Activated T-cell treated with anti-CD3 and anti-CD28 coated beads, Interleukin-2, amount 50 U/mL, for 72 hours (primary cell): ENCODE measurements at regions not wholly inside any gene's neighbourhood (a gene's known extent, or its start where the extent isn't known, plus 50 kb on each side); places are given as distances from the start of the nearest gene placed in this dataset.

Source experiments
- ATAC-seq, 2 donors: fragments of 150-1000 bp; cut with Tn5 transposase; replicated peaks in 1 of 2; 2 replicates each; pipeline ENCODE4 v1.10.0; 2021; ENCODE audit warnings: moderate library complexity in 2 of 2, mild to moderate bottlenecking in 1 of 2
- DNase-seq, 2 donors: peaks; one replicate each; pipeline ENCODE4 v3.0.0; 2021 to 2022; ENCODE audit warnings: mixed read lengths in 1 of 2
- H3K27ac Mint-ChIP-seq: one replicate; pipeline ENCODE4 v1.8.0; 2022; ENCODE audit warnings: mild to moderate bottlenecking, moderate library complexity, mixed read lengths
- H3K27me3 Mint-ChIP-seq: one replicate; pipeline ENCODE4 v1.8.0; 2022; ENCODE audit warnings: low read depth, mixed read lengths
- H3K36me3 Mint-ChIP-seq, 2 donors: one replicate each; pipeline ENCODE4 v1.8.0; 2022; ENCODE audit warnings: mixed read lengths in 2 of 2, mild to moderate bottlenecking in 1 of 2; ENCODE audit not compliant: insufficient read depth in 2 of 2
- H3K4me1 Mint-ChIP-seq: one replicate; pipeline ENCODE4 v1.8.0; 2022; ENCODE audit warnings: low read depth, mixed read lengths
- H3K4me3 Mint-ChIP-seq, 2 donors: one replicate each; pipeline ENCODE4 v1.8.0; 2022; ENCODE audit warnings: mild to moderate bottlenecking in 2 of 2, mixed read lengths in 2 of 2, moderate library complexity in 2 of 2
- H3K9me3 Mint-ChIP-seq, 2 donors: one replicate each; pipeline ENCODE4 v1.8.0; 2022; ENCODE audit warnings: mixed read lengths in 2 of 2

- Mint-ChIP-seq H3K9me3 (peaks cover 11 to 12% of the 10 kb centered on the region in 2 donors), H3K27ac (no peak overlapping the region), H3K4me1 (peaks cover 12% of the 10 kb centered on the region), H3K4me3 (no peak overlapping the region), H3K27me3 (peaks cover 16% of the 10 kb centered on the region), H3K36me3 (peaks cover 9 to 13% of the 10 kb centered on the region in 2 donors)
- DNase-seq (no peak), ATAC-seq (no peak)
Measured at GRCh38 chr15:67892559-67893377, 52.9 kb upstream of the RNU6-1 start.

DNA sequence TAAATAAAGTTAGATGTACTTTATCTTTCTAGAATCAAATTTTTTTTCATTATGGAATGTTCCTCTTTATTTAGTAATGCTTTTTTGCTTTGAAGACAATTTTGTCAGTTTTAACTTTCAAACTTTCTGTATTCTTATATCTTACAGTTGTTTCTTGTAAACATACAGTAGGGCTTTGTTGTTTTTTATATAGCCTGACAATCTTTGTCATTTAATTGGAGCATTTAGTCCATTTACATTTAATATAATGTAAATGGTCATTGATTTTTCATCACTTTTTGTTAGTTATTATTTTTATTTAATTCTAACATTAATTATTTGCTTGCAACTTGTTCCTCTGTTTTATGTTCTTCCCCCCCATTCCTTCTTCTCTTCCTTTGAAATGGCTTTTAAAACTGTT is 55.4 kb upstream of the RNU6-1 start:
- Mint-ChIP-seq H3K4me1 (peaks cover 4% of the 10 kb centered on the region), H3K36me3 (peaks cover 0 to 2% of the 10 kb centered on the region in 2 donors), H3K9me3 (peaks cover 0 to 5% of the 10 kb centered on the region in 2 donors), H3K27me3 (peaks cover 6% of the 10 kb centered on the region), H3K27ac (no peak overlapping the region), H3K4me3 (no peak overlapping the region)
- ATAC-seq (no peak), DNase-seq (no peak)

DNA sequence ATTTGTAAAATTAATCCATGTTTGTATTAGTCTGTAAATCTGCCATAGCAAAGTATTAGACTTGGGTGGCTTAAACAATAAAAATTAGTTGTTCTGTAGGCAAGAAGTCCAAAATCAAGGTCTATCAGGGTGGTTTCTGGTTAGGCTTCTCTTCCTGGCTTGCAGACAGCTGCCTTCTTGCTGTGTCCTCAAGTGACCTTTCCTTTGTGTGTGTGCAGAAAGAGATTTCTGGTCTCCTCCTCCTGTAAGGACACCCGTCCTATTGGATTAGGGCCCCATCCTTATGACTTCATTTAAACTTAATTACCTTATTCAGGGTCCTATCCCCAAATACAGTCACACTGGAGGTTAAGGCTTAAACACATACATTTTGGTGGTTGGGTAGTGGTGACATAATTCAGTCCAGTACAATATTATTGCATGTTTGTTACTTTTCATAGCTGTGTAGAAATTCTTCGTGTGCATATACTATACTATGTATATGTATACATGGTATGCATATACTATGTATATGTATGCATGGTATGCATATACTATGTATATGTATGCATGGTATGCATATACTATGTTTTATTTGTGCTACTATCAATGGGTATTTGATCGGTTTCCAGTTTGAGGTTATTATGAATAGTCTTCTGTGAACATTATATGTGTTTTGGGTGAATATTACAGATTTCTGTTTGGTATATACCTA is 57.9 kb upstream of the RNU6-1 start:
- no peak overlapping the region for H3K27ac Mint-ChIP-seq
- ATAC-seq, result no peak
- peaks cover 5% of the 10 kb centered on the region for H3K4me1 Mint-ChIP-seq
- no peak for DNase-seq
- H3K4me3 Mint-ChIP-seq, result no peak overlapping the region
- peaks cover 0 to 5% of the 10 kb centered on the region in 2 donors for H3K9me3 Mint-ChIP-seq
- H3K36me3 Mint-ChIP-seq, result peaks cover 0 to 2% of the 10 kb centered on the region in 2 donors
- H3K27me3 Mint-ChIP-seq, result no peaks in the 10 kb centered on the region

GRCh38 chr15:67899596-67900283 is 59.9 kb upstream of the RNU6-1 start:
- H3K4me3 Mint-ChIP-seq, result no peak overlapping the region
- ATAC-seq, result no peak
- H3K4me1 Mint-ChIP-seq, result peaks cover 4% of the 10 kb centered on the region
- peaks cover 0 to 2% of the 10 kb centered on the region in 2 donors for H3K36me3 Mint-ChIP-seq
- DNase-seq, result no peak
- peaks cover 0 to 3% of the 10 kb centered on the region in 2 donors for H3K9me3 Mint-ChIP-seq
- no peaks in the 10 kb centered on the region for H3K27me3 Mint-ChIP-seq
- no peak overlapping the region for H3K27ac Mint-ChIP-seq

- ATAC-seq, result no peak
- Mint-ChIP-seq H3K4me1 (peaks cover 4% of the 10 kb centered on the region), H3K36me3 (no peaks in the 10 kb centered on the region), H3K27ac (no peak overlapping the region), H3K9me3 (peaks cover 0 to under 1% of the 10 kb centered on the region in 2 donors), H3K4me3 (no peak overlapping the region), H3K27me3 (peaks cover 5% of the 10 kb centered on the region)
- no peak for DNase-seq
Measured at GRCh38 chr15:67900621-67901147, 60.8 kb upstream of the RNU6-1 start.

DNA sequence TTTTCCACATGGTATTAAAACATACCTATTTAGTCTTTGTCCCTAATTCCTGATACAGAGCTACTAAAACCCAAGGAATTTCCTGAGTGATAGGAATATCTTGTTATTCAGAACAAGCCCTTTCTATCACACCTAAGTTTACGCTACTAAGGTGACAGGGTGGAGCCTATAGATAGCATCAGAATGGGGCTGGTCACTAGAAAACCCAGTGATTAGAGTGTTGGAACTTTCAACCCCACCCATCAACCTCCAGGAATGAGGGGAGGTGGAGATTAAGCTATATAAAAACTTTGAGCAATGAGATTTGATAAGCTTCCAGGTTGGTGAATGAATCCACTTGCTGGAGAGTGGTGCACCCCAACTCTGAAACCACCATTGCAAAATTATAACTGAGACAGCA is 62.1 kb upstream of the RNU6-1 start:
- no peak overlapping the region for H3K4me3 Mint-ChIP-seq
- no peak overlapping the region for H3K27ac Mint-ChIP-seq
- peaks cover 4% of the 10 kb centered on the region for H3K4me1 Mint-ChIP-seq
- H3K27me3 Mint-ChIP-seq, result peaks cover 6% of the 10 kb centered on the region
- DNase-seq (no peak), ATAC-seq (no peak)
- peaks cover 0 to 2% of the 10 kb centered on the region in 2 donors for H3K36me3 Mint-ChIP-seq
- no peaks in the 10 kb centered on the region for H3K9me3 Mint-ChIP-seq

DNA sequence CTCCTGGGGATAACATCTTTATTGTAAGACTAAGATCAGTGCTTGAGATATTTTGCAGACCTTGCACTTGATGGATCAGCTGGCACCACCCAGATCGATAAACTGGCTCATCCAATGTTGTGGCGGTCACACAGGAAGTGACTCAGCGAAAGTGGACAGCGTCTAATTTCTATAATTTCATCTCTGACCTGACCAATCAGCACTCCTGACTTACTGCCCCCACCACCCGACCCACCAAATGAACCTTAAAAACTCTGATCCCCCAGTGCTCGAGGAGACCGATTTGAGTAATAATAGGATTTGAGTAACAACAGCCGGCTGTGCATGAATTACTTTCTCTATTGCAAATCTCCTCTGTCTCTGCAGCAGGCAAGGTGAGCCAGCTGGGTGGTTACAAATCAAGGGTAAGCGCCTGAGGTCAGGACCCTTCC is 62.7 kb upstream of the RNU6-1 start:
- Mint-ChIP-seq H3K36me3 (peaks cover 0 to 2% of the 10 kb centered on the region in 2 donors), H3K4me3 (no peak overlapping the region), H3K27ac (no peak overlapping the region), H3K4me1 (peaks cover 4% of the 10 kb centered on the region), H3K27me3 (peaks cover 6% of the 10 kb centered on the region), H3K9me3 (no peaks in the 10 kb centered on the region)
- no peak for ATAC-seq
- DNase-seq, result no peak

DNA sequence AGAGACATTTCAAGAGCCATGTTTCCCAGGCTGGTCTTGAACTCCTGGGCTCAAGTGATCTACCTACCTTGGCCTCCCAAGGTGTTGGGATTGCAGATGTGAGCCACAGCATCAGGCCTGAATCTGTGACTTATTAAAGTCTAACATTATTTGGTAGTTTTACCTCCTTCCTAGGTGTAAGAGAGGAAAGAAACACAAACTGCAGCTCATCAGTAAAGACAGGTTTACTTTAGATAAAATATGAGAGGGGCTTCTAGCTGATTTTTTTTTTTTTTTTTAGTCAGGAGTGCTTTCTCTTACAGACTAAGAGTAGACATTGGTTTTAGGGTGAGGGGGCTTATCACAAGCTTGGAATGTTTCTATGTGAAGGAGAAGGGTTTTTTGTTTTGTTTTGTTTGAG is 63.9 kb upstream of the RNU6-1 start:
- peaks cover 4% of the 10 kb centered on the region for H3K4me1 Mint-ChIP-seq
- DNase-seq, result no peak

GRCh38 chr15:67905628-67906027 is 65.8 kb upstream of the RNU6-1 start:
- no peak for DNase-seq
- H3K27ac Mint-ChIP-seq, result no peak overlapping the region
- peaks cover 14% of the 10 kb centered on the region for H3K27me3 Mint-ChIP-seq

More for the DNA sequence above, 63.9 kb upstream of the RNU6-1 start:
- H3K27ac Mint-ChIP-seq, result no peak overlapping the region
- no peak overlapping the region for H3K4me3 Mint-ChIP-seq
- H3K9me3 Mint-ChIP-seq, result no peaks in the 10 kb centered on the region
- peaks cover 0 to 2% of the 10 kb centered on the region in 2 donors for H3K36me3 Mint-ChIP-seq
- no peak for ATAC-seq
- H3K27me3 Mint-ChIP-seq, result peaks cover 14% of the 10 kb centered on the region

GRCh38 chr15:67906382-67906781 is 66.5 kb upstream of the RNU6-1 start:
- Mint-ChIP-seq H3K4me1 (peaks cover 4% of the 10 kb centered on the region), H3K9me3 (peaks cover 0 to 9% of the 10 kb centered on the region in 2 donors), H3K4me3 (no peak overlapping the region), H3K27ac (no peak overlapping the region), H3K27me3 (peaks cover 14% of the 10 kb centered on the region), H3K36me3 (peaks cover 2% of the 10 kb centered on the region in 2 donors)
- ATAC-seq (no peak), DNase-seq (no peak)

More at GRCh38 chr15:67905628-67906027, 65.8 kb upstream of the RNU6-1 start:
- H3K4me3 Mint-ChIP-seq, result no peak overlapping the region
- peaks cover 4% of the 10 kb centered on the region for H3K4me1 Mint-ChIP-seq
- no peak for ATAC-seq
- peaks cover 2% of the 10 kb centered on the region in 2 donors for H3K36me3 Mint-ChIP-seq
- H3K9me3 Mint-ChIP-seq, result peaks cover 0 to 6% of the 10 kb centered on the region in 2 donors

GRCh38 chr15:67907184-67907723 is 67.4 kb upstream of the RNU6-1 start:
- DNase-seq (no peak), ATAC-seq (no peak)
- H3K9me3 Mint-ChIP-seq, result peaks cover 0 to 9% of the 10 kb centered on the region in 2 donors
- H3K4me3 Mint-ChIP-seq, result no peak overlapping the region
- H3K27me3 Mint-ChIP-seq, result peaks cover 14% of the 10 kb centered on the region
- H3K36me3 Mint-ChIP-seq, result peaks cover 2% of the 10 kb centered on the region in 2 donors
- H3K27ac Mint-ChIP-seq, result no peak overlapping the region
- peaks cover 4% of the 10 kb centered on the region for H3K4me1 Mint-ChIP-seq

DNA sequence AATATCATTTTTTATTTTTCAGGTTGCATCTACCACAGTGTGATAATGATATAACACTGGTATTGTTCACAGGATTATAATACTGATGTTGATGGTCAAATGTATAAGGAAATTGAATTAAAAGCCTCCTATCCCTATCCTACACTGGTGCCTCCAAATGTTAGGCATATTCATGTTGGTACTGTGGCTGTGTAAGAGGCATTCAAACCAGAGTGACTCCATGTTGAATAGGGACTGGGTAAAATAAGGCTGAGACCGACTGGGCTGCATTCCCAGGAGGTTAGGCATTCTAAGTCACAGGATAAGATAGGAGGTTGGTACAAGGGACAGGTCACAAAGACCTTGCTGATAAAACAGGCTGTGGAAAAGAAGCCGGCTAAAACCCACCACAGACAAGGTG is 68.9 kb upstream of the RNU6-1 start:
- Mint-ChIP-seq H3K4me3 (no peak overlapping the region), H3K4me1 (no peaks in the 10 kb centered on the region)
- ATAC-seq, result no peak

More for the DNA sequence above, 68.9 kb upstream of the RNU6-1 start:
- H3K36me3 Mint-ChIP-seq, result peaks cover 2% of the 10 kb centered on the region in 2 donors
- peaks cover 0 to 9% of the 10 kb centered on the region in 2 donors for H3K9me3 Mint-ChIP-seq
- no peak for DNase-seq
- peaks cover 14% of the 10 kb centered on the region for H3K27me3 Mint-ChIP-seq
- H3K27ac Mint-ChIP-seq, result no peak overlapping the region
